ENCODE measurements at regions not wholly inside any gene's neighbourhood (a gene's known extent, or its start where the extent isn't known, plus 50 kb on each side); places are given as distances from the start of the nearest gene placed in this dataset.

GRCh38 chr2:150554046-150554445 is 66.6 kb upstream of the RND3 start:
- no peak for DNase-seq (ENCODE audit: extremely low read depth, insufficient read length)
- Histone ChIP-seq H3K4me3 (replicated peaks; ENCODE audit: low read depth, low read length) (no peak overlapping the region), H3K36me3 (ENCODE audit: control insufficient read depth, insufficient read depth, low read length) (no peaks in the 10 kb centered on the region), H3K27me3 (replicated peaks; ENCODE audit: control insufficient read depth, insufficient read depth, low read length) (no peaks in the 10 kb centered on the region)
- no peak for TF ChIP-seq CTCF (IDR thresholded peaks at IDR 0.05; ENCODE audit: insufficient read depth, low read length, poor library complexity, severe bottlenecking)

- Histone ChIP-seq H3K36me3 (ENCODE audit: control insufficient read depth, insufficient read depth, low read length) (no peaks in the 10 kb centered on the region), H3K27me3 (replicated peaks; ENCODE audit: control insufficient read depth, insufficient read depth, low read length) (no peaks in the 10 kb centered on the region), H3K4me3 (replicated peaks; ENCODE audit: low read depth, low read length) (no peak overlapping the region)
- TF ChIP-seq CTCF (IDR thresholded peaks at IDR 0.05; ENCODE audit: insufficient read depth, low read length, poor library complexity, severe bottlenecking), result no peak
- DNase-seq (ENCODE audit: extremely low read depth, insufficient read length), result no peak
Measured at GRCh38 chr2:150552041-150552820, 64.8 kb upstream of the RND3 start.

- no peak for TF ChIP-seq CTCF (IDR thresholded peaks at IDR 0.05; ENCODE audit: insufficient read depth, low read length, poor library complexity, severe bottlenecking)
- H3K4me3 ChIP-seq (replicated peaks; ENCODE audit: low read depth, low read length), result no peak overlapping the region
Measured at GRCh38 chr2:150549381-150549780, 61.9 kb upstream of the RND3 start.

GRCh38 chr2:150548527-150548926 is 61.1 kb upstream of the RND3 start:
- TF ChIP-seq CTCF (IDR thresholded peaks at IDR 0.05; ENCODE audit: insufficient read depth, low read length, poor library complexity, severe bottlenecking), result peak; percentile 43
- Histone ChIP-seq H3K4me3 (replicated peaks; ENCODE audit: low read depth, low read length) (no peak overlapping the region), H3K36me3 (ENCODE audit: control insufficient read depth, insufficient read depth, low read length) (no peaks in the 10 kb centered on the region), H3K27me3 (replicated peaks; ENCODE audit: control insufficient read depth, insufficient read depth, low read length) (no peaks in the 10 kb centered on the region)
- no peak for DNase-seq (ENCODE audit: extremely low read depth, insufficient read length)

More at GRCh38 chr2:150549381-150549780, 61.9 kb upstream of the RND3 start:
- Histone ChIP-seq H3K36me3 (ENCODE audit: control insufficient read depth, insufficient read depth, low read length) (no peaks in the 10 kb centered on the region), H3K27me3 (replicated peaks; ENCODE audit: control insufficient read depth, insufficient read depth, low read length) (no peaks in the 10 kb centered on the region)
- DNase-seq (ENCODE audit: extremely low read depth, insufficient read length), result no peak

- H3K4me3 ChIP-seq (replicated peaks; ENCODE audit: low read depth, low read length), result no peak overlapping the region
- no peaks in the 10 kb centered on the region for H3K27me3 ChIP-seq (replicated peaks; ENCODE audit: control insufficient read depth, insufficient read depth, low read length)
- no peak for DNase-seq (ENCODE audit: extremely low read depth, insufficient read length)
- TF ChIP-seq CTCF (IDR thresholded peaks at IDR 0.05; ENCODE audit: insufficient read depth, low read length, poor library complexity, severe bottlenecking), result no peak
- no peaks in the 10 kb centered on the region for H3K36me3 ChIP-seq (ENCODE audit: control insufficient read depth, insufficient read depth, low read length)
Measured at GRCh38 chr2:150545916-150546315, 58.4 kb upstream of the RND3 start.

Data from GM06990 (cell line).